SK-N-SH (cell line): ENCODE measurements at regions not wholly inside any gene's neighbourhood (a gene's known extent, or its start where the extent isn't known, plus 50 kb on each side); places are given as distances from the start of the nearest gene placed in this dataset.

Experiments used
- CTCF ChIA-PET: fragments of 300-600, 350-600 bp; formaldehyde crosslinking; extraction: SDS; loops from one replicate; lab custom pipeline; 2021; lab: Yijun Ruan, JAX
- POLR2A ChIA-PET: fragments of 350-600 bp; sonication (Branson Sonifier 250); formaldehyde crosslinking; extraction: SDS; loops from one replicate; lab custom pipeline; 2020; ENCODE audit warnings: antibody characterized with exemption, inconsistent platforms; lab: Yijun Ruan, JAX
- DNase-seq: peaks from one replicate; pipeline ENCODE4 v3.0.0; 2012
- H2AFZ ChIP-seq: fragments of 200-600 bp; sonication (generic); 2 replicates; pipeline ENCODE4 v1.8.1; 2016; ENCODE audit warnings: antibody characterized with exemption, mild to moderate bottlenecking, low read depth
- H3F3A ChIP-seq: fragments of 200-600 bp; sonication (generic); replicated peaks from 2 replicates; pipeline ENCODE3; 2016; ENCODE audit warnings: antibody characterized with exemption, mild to moderate bottlenecking; ENCODE audit not compliant: insufficient read depth
- H3K27ac ChIP-seq, 2 experiments: fragments of 200-500 bp in 1 of 2; fragments of 200-600 bp in 1 of 2; sonication (Bioruptor generic) in 1 of 2; sonication (generic), shearing (Covaris generic) in 1 of 2; 2 replicates each; pipeline versions ENCODE4 v1.5.1 to v1.6.1; 2014 to 2016; ENCODE audit warnings: low read depth in 2 of 2, inconsistent platforms in 1 of 2, low read length in 1 of 2, mild to moderate bottlenecking in 1 of 2, mixed read lengths in 1 of 2
- H3K27me3 ChIP-seq: fragments of 200-600 bp; sonication (generic), shearing (Covaris generic); 2 replicates; pipeline ENCODE4 v1.6.1; 2016; ENCODE audit warnings: mixed run types; ENCODE audit not compliant: insufficient read depth
- H3K36me3 ChIP-seq, 2 experiments: fragments of 200-500 bp in 1 of 2; fragments of 200-600 bp in 1 of 2; sonication (Bioruptor generic) in 1 of 2; sonication (generic) in 1 of 2; replicated peaks in 1 of 2; 2 replicates each; pipeline versions ENCODE3 to v1.5.1; 2014 to 2016; ENCODE audit warnings: low read length in 1 of 2, mild to moderate bottlenecking in 1 of 2; ENCODE audit not compliant: insufficient read depth in 2 of 2, control insufficient read depth in 1 of 2
- H3K4me1 ChIP-seq, 2 experiments: fragments of 200-500 bp in 1 of 2; fragments of 200-600 bp in 1 of 2; sonication (Bioruptor generic) in 1 of 2; sonication (generic), shearing (Covaris generic) in 1 of 2; 2 replicates each; pipeline versions ENCODE4 v1.5.1 to v1.6.1; 2014 to 2016; ENCODE audit warnings: low read depth in 1 of 2, low read length in 1 of 2, mixed run types in 1 of 2; ENCODE audit not compliant: insufficient read depth in 2 of 2, control insufficient read depth in 1 of 2
- H3K4me2 ChIP-seq: fragments of 200-600 bp; sonication (generic), shearing (Covaris generic); 2 replicates; pipeline ENCODE4 v1.6.1; 2017; ENCODE audit warnings: mixed run types
- H3K4me3 ChIP-seq, 2 experiments: fragments of 200-500 bp in 1 of 2; fragments of 200-600 bp in 1 of 2; sonication (Bioruptor generic) in 1 of 2; sonication (generic), shearing (Covaris generic) in 1 of 2; 2 replicates each; pipeline versions ENCODE4 v1.5.1 to v1.8.1; 2014 to 2016; ENCODE audit warnings: low read depth in 2 of 2, inconsistent platforms in 1 of 2, low read length in 1 of 2, mild to moderate bottlenecking in 1 of 2, mixed read lengths in 1 of 2, moderate library complexity in 1 of 2
- H3K79me2 ChIP-seq: fragments of 200-600 bp; sonication (generic); 2 replicates; pipeline ENCODE4 v1.8.1; 2017; ENCODE audit warnings: mild to moderate bottlenecking; ENCODE audit not compliant: insufficient read depth
- H3K9ac ChIP-seq: fragments of 200-600 bp; sonication (generic); 2 replicates; pipeline ENCODE4 v1.6.1; 2017; ENCODE audit warnings: mixed run types
- H3K9me2 ChIP-seq: fragments of 200-600 bp; sonication (generic); 2 replicates; pipeline ENCODE4 v1.6.1; 2017; ENCODE audit warnings: mixed run types
- H3K9me3 ChIP-seq: fragments of 200-600 bp; sonication (generic); 2 replicates; pipeline ENCODE4 v1.6.1; 2017; ENCODE audit warnings: mixed run types, mild to moderate bottlenecking, moderate library complexity
- H4K20me1 ChIP-seq: fragments of 200-600 bp; sonication (generic); 2 replicates; pipeline ENCODE4 v1.6.1; 2017; ENCODE audit warnings: mild to moderate bottlenecking, mixed run types; ENCODE audit not compliant: insufficient read depth
- CHD2 ChIP-seq: fragments of 150-350 bp; IDR thresholded peaks from 2 replicates; pipeline ENCODE4 v1.6.1; 2018; ENCODE audit warnings: low read length; ENCODE audit not compliant: partially characterized antibody
- ELF1 ChIP-seq: IDR thresholded peaks from 2 replicates; pipeline ENCODE4 v1.4.0; 2012
- EP300 ChIP-seq, 2 experiments: IDR thresholded peaks; 2 replicates each; pipeline versions ENCODE4 v1.4.0 to v1.6.1; 2012; ENCODE audit warnings: borderline replicate concordance in 1 of 2, low read depth in 1 of 2, low read length in 1 of 2
- FOSL2 ChIP-seq: IDR thresholded peaks from 2 replicates; pipeline ENCODE4 v1.4.0; 2012; ENCODE audit warnings: low read depth, mild to moderate bottlenecking, moderate library complexity, borderline replicate concordance
- FOXJ3 ChIP-seq: sonication (generic); formaldehyde crosslinking; IDR thresholded peaks from 2 replicates; pipeline ENCODE4 v1.5.1; 2020; ENCODE audit warnings: mild to moderate bottlenecking, missing genetic modification reagents
- GATA2 ChIP-seq: sonication (generic); formaldehyde crosslinking; IDR thresholded peaks from 2 replicates; pipeline ENCODE4 v1.5.0; 2020; ENCODE audit warnings: mild to moderate bottlenecking, missing genetic modification reagents
- JUND ChIP-seq: IDR thresholded peaks from 2 replicates; pipeline ENCODE4 v1.4.0; 2012
- MEF2A ChIP-seq: IDR thresholded peaks from 2 replicates; pipeline ENCODE4 v1.4.0; 2012; ENCODE audit warnings: low read depth, borderline replicate concordance
- MXI1 ChIP-seq: IDR thresholded peaks from 2 replicates; pipeline ENCODE4 v1.6.1; 2012; ENCODE audit warnings: mild to moderate bottlenecking, low read depth, low read length, improper control_type of control experiment
- NFIC ChIP-seq: IDR thresholded peaks from 2 replicates; pipeline ENCODE4 v1.4.0; 2012; ENCODE audit warnings: borderline replicate concordance
- RAD21 ChIP-seq: IDR thresholded peaks from 2 replicates; pipeline ENCODE4 v1.6.1; 2012; ENCODE audit warnings: mild to moderate bottlenecking, low read length
- RCOR1 ChIP-seq: fragments of 150-350 bp; IDR thresholded peaks from 2 replicates; pipeline ENCODE4 v1.6.1; 2017; ENCODE audit warnings: antibody characterized with exemption, low read length
- RFX5 ChIP-seq: IDR thresholded peaks from 2 replicates; pipeline ENCODE4 v1.6.1; 2012; ENCODE audit warnings: mild to moderate bottlenecking, improper control_type of control experiment, low read length
- RXRA ChIP-seq: IDR thresholded peaks from 2 replicates; pipeline ENCODE4 v1.4.0; 2012; ENCODE audit warnings: low read depth, mild to moderate bottlenecking, borderline replicate concordance
- SIN3A ChIP-seq: IDR thresholded peaks from 2 replicates; pipeline ENCODE4 v1.6.1; 2012; ENCODE audit warnings: low read depth, mild to moderate bottlenecking, low read length, moderate library complexity, borderline replicate concordance
- SMC3 ChIP-seq: IDR thresholded peaks from 2 replicates; pipeline ENCODE4 v1.6.1; 2012; ENCODE audit warnings: low read depth, low read length, improper control_type of control experiment
- TAF1 ChIP-seq: IDR thresholded peaks from 2 replicates; pipeline ENCODE4 v1.6.1; 2012; ENCODE audit warnings: low read depth, mild to moderate bottlenecking, low read length, moderate library complexity, borderline replicate concordance
- TCF12 ChIP-seq: IDR thresholded peaks from 2 replicates; pipeline ENCODE4 v1.4.0; 2012
- TEAD4 ChIP-seq: IDR thresholded peaks from 2 replicates; pipeline ENCODE4 v1.4.0; 2012; ENCODE audit warnings: mild to moderate bottlenecking, borderline replicate concordance; ENCODE audit not compliant: insufficient read depth
- YY1 ChIP-seq: IDR thresholded peaks from 2 replicates; pipeline ENCODE4 v1.4.0; 2012; ENCODE audit warnings: low read depth, mild to moderate bottlenecking
- WGBS: methylation state at CpG from one replicate; pipeline ENCODE4 v1.1.6; 2017; ENCODE audit warnings: low lambda C conversion rate; 5-methylcytosine and 5-hydroxymethylcytosine counted together
- TF ChIP-seq, protein P1 (sequence below): fragments of 150-350 bp; IDR thresholded peaks from 2 replicates; pipeline ENCODE4 v1.6.1; 2017; ENCODE audit warnings: antibody characterized with exemption, low read length, low read depth, borderline replicate concordance
- TF ChIP-seq, protein P2 (sequence below): IDR thresholded peaks from 2 replicates; pipeline ENCODE4 v1.4.0; 2012; ENCODE audit warnings: low read depth, borderline replicate concordance
- TF ChIP-seq, protein P3 (sequence below): fragments of 150-350 bp; IDR thresholded peaks from 2 replicates; pipeline ENCODE4 v1.6.1; 2016; ENCODE audit warnings: mild to moderate bottlenecking, low read depth, low read length
- TF ChIP-seq, protein P4 (sequence below): IDR thresholded peaks from 2 replicates; pipeline ENCODE4 v1.4.0; 2012; ENCODE audit warnings: low read depth, borderline replicate concordance
- TF ChIP-seq, protein P5 (sequence below): IDR thresholded peaks from 2 replicates; pipeline ENCODE4 v1.6.1; 2012; ENCODE audit warnings: mild to moderate bottlenecking, low read depth, low read length, moderate library complexity

DNA sequence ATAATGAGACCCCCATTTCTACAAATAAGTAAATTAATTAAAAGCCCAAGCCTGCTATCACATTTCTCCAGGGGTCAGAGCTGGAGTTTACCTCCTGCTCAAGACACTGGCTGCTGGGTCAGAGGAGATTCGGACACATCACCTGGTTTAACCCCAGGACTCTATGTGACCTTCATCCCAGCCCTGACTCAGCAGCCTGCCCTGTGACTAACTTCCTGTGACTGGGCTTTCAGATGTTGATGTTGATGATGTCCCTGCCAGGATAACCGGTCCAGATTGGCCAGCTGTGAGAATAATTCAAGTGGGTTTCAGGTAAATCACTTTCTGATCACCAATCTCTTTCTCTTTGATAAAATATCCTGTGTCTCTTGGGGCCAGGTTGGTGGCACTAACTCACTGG, 102.4 kb upstream of the MAML3 start:
- no peaks in the 10 kb centered on the region for H3K79me2 ChIP-seq
- H3K4me3 ChIP-seq, result no peak overlapping the region
- H3K9me3 ChIP-seq, result no peaks in the 10 kb centered on the region
- peaks cover 20% of the 10 kb centered on the region for H3F3A ChIP-seq
- WGBS, result 8% methylated on average over 2 of the region's 2 CpGs
- H4K20me1 ChIP-seq, result no peaks in the 10 kb centered on the region
- POLR2A ChIA-PET, result no interaction called here
- no peaks in the 10 kb centered on the region for H3K36me3 ChIP-seq
- H3K9me2 ChIP-seq, result no peaks in the 10 kb centered on the region
- no peaks in the 10 kb centered on the region for H3K27me3 ChIP-seq
- H2AFZ ChIP-seq, result no peak overlapping the region
- no peak for DNase-seq
- peak overlapping the region in 1 of 2 experiments; percentile 78; a peak in 2 of 4 replicates for H3K27ac ChIP-seq
- H3K4me1 ChIP-seq, result peaks cover 32 to 49% of the 10 kb centered on the region in 2 experiments
- CTCF ChIA-PET, result interaction anchor here (2.2 kb wide), 1 partner anchor 70 kb away, joined by 7 read pairs; no protein-coding TSS in a partner anchor
- H3K9ac ChIP-seq, result peak overlapping the region; percentile 42; the same call in 1 of the 2 replicates
- H3K4me2 ChIP-seq, result peak overlapping the region; percentile 63
- TF ChIP-seq, protein P1, sequence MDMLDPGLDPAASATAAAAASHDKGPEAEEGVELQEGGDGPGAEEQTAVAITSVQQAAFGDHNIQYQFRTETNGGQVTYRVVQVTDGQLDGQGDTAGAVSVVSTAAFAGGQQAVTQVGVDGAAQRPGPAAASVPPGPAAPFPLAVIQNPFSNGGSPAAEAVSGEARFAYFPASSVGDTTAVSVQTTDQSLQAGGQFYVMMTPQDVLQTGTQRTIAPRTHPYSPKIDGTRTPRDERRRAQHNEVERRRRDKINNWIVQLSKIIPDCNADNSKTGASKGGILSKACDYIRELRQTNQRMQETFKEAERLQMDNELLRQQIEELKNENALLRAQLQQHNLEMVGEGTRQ, result no peak
- TF ChIP-seq FOXJ3 (CRISPR knock-in tag) (no peak), EP300 (IDR thresholded peaks at IDR 0.05; ENCODE audit: borderline replicate concordance in 1 of 2, low read depth in 1 of 2, low read length in 1 of 2) (peak in 1 of 2 experiments; percentile 62; a peak in 1 of 4 replicates), RCOR1 (no peak), MEF2A (no peak), SIN3A (no peak), ELF1 (no peak), JUND (peak; percentile 58), CHD2 (no peak), SMC3 (no peak), NFIC (peak; percentile 38; the same call in 1 of the 2 replicates), RAD21 (no peak), TEAD4 (no peak), YY1 (no peak), RXRA (peak; percentile 99), MXI1 (no peak), GATA2 (CRISPR knock-in tag) (no peak), TAF1 (no peak), TCF12 (peak; percentile 82), RFX5 (no peak), FOSL2 (peak; percentile 83)
- TF ChIP-seq, protein P2, sequence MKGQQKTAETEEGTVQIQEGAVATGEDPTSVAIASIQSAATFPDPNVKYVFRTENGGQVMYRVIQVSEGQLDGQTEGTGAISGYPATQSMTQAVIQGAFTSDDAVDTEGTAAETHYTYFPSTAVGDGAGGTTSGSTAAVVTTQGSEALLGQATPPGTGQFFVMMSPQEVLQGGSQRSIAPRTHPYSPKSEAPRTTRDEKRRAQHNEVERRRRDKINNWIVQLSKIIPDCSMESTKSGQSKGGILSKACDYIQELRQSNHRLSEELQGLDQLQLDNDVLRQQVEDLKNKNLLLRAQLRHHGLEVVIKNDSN, result no peak
- TF ChIP-seq, protein P3, sequence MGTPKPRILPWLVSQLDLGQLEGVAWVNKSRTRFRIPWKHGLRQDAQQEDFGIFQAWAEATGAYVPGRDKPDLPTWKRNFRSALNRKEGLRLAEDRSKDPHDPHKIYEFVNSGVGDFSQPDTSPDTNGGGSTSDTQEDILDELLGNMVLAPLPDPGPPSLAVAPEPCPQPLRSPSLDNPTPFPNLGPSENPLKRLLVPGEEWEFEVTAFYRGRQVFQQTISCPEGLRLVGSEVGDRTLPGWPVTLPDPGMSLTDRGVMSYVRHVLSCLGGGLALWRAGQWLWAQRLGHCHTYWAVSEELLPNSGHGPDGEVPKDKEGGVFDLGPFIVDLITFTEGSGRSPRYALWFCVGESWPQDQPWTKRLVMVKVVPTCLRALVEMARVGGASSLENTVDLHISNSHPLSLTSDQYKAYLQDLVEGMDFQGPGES, result no peak
- TF ChIP-seq, protein P4, sequence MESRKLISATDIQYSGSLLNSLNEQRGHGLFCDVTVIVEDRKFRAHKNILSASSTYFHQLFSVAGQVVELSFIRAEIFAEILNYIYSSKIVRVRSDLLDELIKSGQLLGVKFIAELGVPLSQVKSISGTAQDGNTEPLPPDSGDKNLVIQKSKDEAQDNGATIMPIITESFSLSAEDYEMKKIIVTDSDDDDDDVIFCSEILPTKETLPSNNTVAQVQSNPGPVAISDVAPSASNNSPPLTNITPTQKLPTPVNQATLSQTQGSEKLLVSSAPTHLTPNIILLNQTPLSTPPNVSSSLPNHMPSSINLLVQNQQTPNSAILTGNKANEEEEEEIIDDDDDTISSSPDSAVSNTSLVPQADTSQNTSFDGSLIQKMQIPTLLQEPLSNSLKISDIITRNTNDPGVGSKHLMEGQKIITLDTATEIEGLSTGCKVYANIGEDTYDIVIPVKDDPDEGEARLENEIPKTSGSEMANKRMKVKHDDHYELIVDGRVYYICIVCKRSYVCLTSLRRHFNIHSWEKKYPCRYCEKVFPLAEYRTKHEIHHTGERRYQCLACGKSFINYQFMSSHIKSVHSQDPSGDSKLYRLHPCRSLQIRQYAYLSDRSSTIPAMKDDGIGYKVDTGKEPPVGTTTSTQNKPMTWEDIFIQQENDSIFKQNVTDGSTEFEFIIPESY, result no peak
- TF ChIP-seq, protein P5, sequence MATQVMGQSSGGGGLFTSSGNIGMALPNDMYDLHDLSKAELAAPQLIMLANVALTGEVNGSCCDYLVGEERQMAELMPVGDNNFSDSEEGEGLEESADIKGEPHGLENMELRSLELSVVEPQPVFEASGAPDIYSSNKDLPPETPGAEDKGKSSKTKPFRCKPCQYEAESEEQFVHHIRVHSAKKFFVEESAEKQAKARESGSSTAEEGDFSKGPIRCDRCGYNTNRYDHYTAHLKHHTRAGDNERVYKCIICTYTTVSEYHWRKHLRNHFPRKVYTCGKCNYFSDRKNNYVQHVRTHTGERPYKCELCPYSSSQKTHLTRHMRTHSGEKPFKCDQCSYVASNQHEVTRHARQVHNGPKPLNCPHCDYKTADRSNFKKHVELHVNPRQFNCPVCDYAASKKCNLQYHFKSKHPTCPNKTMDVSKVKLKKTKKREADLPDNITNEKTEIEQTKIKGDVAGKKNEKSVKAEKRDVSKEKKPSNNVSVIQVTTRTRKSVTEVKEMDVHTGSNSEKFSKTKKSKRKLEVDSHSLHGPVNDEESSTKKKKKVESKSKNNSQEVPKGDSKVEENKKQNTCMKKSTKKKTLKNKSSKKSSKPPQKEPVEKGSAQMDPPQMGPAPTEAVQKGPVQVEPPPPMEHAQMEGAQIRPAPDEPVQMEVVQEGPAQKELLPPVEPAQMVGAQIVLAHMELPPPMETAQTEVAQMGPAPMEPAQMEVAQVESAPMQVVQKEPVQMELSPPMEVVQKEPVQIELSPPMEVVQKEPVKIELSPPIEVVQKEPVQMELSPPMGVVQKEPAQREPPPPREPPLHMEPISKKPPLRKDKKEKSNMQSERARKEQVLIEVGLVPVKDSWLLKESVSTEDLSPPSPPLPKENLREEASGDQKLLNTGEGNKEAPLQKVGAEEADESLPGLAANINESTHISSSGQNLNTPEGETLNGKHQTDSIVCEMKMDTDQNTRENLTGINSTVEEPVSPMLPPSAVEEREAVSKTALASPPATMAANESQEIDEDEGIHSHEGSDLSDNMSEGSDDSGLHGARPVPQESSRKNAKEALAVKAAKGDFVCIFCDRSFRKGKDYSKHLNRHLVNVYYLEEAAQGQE, result no peak
